Activated CD4-positive, alpha-beta T cell treated with anti-CD3 and anti-CD28 coated beads for 36 hours (primary cell): ENCODE measurements at regions not wholly inside any gene's neighbourhood (a gene's known extent, or its start where the extent isn't known, plus 50 kb on each side); places are given as distances from the start of the nearest gene placed in this dataset.

ENCODE experiments used
- ATAC-seq: fragments of 200-7000 bp; cut with Tn5 transposase; one replicate; pipeline ENCODE4 v1.10.0; 2021; ENCODE audit warnings: mild to moderate bottlenecking, moderate library complexity
- CTCF ChIA-PET: fragments of 350-600 bp; sonication (Branson Sonifier 250); formaldehyde crosslinking; loops from one replicate; lab custom pipeline; 2021; ENCODE audit warnings: antibody characterized with exemption; lab: Charles Lee
- POLR2A ChIA-PET: fragments of 350-600 bp; sonication (Branson Sonifier 250); formaldehyde crosslinking; loops from one replicate; lab custom pipeline; 2021; ENCODE audit warnings: antibody characterized with exemption, inconsistent platforms; lab: Charles Lee
- DNase-seq: peaks from one replicate; pipeline ENCODE4 v3.0.0-alpha.2; 2020
- H3K27ac Mint-ChIP-seq: one replicate; pipeline ENCODE4 v1.8.0; 2021; ENCODE audit warnings: mixed read lengths
- H3K27me3 Mint-ChIP-seq: one replicate; pipeline ENCODE4 v1.8.0; 2021; ENCODE audit warnings: mixed read lengths
- H3K36me3 Mint-ChIP-seq: one replicate; pipeline ENCODE4 v1.8.0; 2021; ENCODE audit warnings: low read depth, mixed read lengths
- H3K4me1 Mint-ChIP-seq: one replicate; pipeline ENCODE4 v1.8.0; 2021; ENCODE audit warnings: mixed read lengths
- H3K4me3 Mint-ChIP-seq: one replicate; pipeline ENCODE4 v1.8.0; 2021; ENCODE audit warnings: mild to moderate bottlenecking, moderate library complexity, mixed read lengths
- H3K9me3 Mint-ChIP-seq: one replicate; pipeline ENCODE4 v1.8.0; 2021; ENCODE audit warnings: low read depth, mixed read lengths
- intact Hi-C, 2 experiments: fragments of 100-400 bp; cut with DNase I in 1 of 2; cut with micrococcal nuclease in 1 of 2; formaldehyde crosslinking; loops; one replicate each; pipeline versions ENCODE4 v1.14.2 to v1.15.1; 2022 to 2024; cut with DNase I, micrococcal nuclease

DNA sequence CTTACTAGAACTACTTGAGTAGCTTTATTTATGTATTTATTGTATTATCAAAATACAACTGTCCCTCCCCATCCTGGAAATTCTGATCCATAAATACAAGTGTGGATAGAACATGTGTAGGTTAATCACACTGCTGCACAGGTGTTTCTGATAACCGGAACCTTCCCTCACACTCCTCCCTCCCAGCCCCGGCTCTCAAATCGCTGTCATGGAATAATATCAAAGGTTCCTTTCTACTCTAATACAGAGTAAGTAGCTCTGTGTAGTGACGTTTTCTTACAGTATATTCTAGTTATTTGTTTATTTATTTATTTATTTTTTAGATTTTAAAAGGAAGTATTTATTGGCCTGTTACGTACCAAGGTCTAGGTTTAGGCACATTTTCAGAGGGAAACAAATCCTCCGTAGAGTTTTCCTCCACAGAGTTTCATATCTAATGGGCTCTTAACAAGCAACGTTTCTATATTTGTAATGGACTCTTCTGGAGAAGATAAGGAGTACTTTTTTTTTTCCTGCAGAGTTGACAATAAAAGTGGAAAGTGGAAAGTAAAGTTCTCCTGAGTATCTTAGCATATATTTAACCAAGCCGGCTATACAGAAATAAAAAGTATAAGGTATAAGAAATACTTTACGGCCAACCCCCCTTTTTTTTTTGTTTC, 129.0 kb upstream of the CARD18 start:
- no peaks in the 10 kb centered on the region for H3K4me1 Mint-ChIP-seq
- ChIA-PET POLR2A (no interaction called here), CTCF (no interaction called here)
- intact Hi-C loops, result no loop called here
- no peak overlapping the region for H3K4me3 Mint-ChIP-seq
- no peak overlapping the region for H3K27ac Mint-ChIP-seq
- no peaks in the 10 kb centered on the region for H3K9me3 Mint-ChIP-seq
- ATAC-seq, result no peak
- H3K36me3 Mint-ChIP-seq, result no peaks in the 10 kb centered on the region
- no peak for DNase-seq
- H3K27me3 Mint-ChIP-seq, result no peaks in the 10 kb centered on the region

GRCh38 chr11:105265845-105266244, 126.3 kb upstream of the CARD18 start:
- intact Hi-C loops, result no loop called here
- Mint-ChIP-seq H3K27me3 (peaks cover 3% of the 10 kb centered on the region), H3K36me3 (no peaks in the 10 kb centered on the region), H3K9me3 (no peaks in the 10 kb centered on the region), H3K4me1 (no peaks in the 10 kb centered on the region), H3K4me3 (no peak overlapping the region), H3K27ac (no peak overlapping the region)
- DNase-seq (no peak), ATAC-seq (peak; percentile 58)
- CTCF ChIA-PET, result no interaction called here
- POLR2A ChIA-PET, result interaction anchor here (0.5 kb wide), 1 partner anchor 189 kb away, joined by 3 read pairs; no protein-coding TSS in a partner anchor

DNA sequence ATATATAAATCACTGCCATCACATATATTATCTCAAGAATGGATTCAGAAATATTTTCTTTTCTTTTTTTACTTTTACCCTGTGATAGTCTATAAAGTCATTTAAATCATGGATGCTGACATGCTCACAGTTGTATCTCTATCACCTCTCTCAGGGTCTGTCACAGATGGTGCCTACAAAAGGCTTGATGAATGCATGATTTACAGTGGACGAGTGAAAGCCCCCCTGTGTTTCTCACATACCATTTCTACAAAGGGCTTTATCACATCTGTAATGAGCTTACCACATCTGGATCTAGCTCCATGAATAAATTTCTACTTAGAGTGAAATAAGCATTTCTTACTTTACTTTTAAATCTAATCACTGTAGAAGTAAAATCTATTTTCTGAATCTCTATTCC, 121.4 kb upstream of the CARD18 start:
- no peak for ATAC-seq

GRCh38 chr11:105245781-105246315, 106.3 kb upstream of the CARD18 start:
- intact Hi-C loops, result no loop called here
- Mint-ChIP-seq H3K9me3 (no peaks in the 10 kb centered on the region), H3K4me1 (no peaks in the 10 kb centered on the region), H3K27me3 (peaks cover 5% of the 10 kb centered on the region), H3K36me3 (no peaks in the 10 kb centered on the region), H3K4me3 (no peak overlapping the region), H3K27ac (no peak overlapping the region)
- no peak for DNase-seq
- ChIA-PET CTCF (no interaction called here), POLR2A (no interaction called here)
- ATAC-seq, result no peak

More for the DNA sequence above, 121.4 kb upstream of the CARD18 start:
- DNase-seq, result no peak
- H3K9me3 Mint-ChIP-seq, result no peaks in the 10 kb centered on the region
- no peak overlapping the region for H3K4me3 Mint-ChIP-seq
- intact Hi-C loops, result no loop called here
- H3K27ac Mint-ChIP-seq, result no peak overlapping the region
- H3K36me3 Mint-ChIP-seq, result no peaks in the 10 kb centered on the region
- no peaks in the 10 kb centered on the region for H3K4me1 Mint-ChIP-seq
- peaks cover 3% of the 10 kb centered on the region for H3K27me3 Mint-ChIP-seq
- CTCF ChIA-PET, result no interaction called here
- POLR2A ChIA-PET, result no interaction called here

DNA sequence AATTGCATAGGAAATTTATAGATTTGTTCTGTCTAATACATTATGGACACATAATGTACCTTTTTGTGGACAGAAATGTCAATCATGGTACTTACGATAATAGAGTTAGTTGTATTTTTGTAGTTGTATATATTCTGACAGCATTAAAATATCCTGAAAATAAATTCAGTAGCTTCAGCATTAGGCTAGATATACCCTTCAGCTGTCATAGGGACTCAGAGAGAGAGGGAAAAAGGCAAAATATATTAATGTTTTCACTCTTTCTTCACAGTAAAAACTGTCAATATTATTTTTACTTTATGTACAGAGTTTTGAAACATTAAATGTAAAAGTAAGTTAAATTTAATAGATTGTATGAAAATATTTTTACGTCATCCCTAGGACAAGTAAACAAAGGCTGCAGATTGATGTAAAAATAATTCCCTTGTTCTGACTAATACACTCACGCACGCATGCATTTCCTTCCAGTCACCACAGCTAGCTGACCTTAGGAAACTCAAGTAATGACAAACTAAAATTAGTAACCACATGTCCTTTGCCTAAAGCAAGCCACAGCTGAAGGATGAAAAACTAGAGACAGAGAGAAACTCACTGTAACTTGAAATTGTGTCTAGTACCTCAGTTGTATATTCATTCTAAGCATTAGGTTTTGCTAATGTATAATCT, 104.7 kb upstream of the CARD18 start:
- DNase-seq (no peak), ATAC-seq (no peak)
- intact Hi-C loops, result no loop called here
- H3K36me3 Mint-ChIP-seq, result no peaks in the 10 kb centered on the region
- ChIA-PET POLR2A (no interaction called here), CTCF (interaction anchor here (0.5 to 1.0 kb wide), 2 partner anchors 16 to 1170 kb away, joined by 3 read pairs; no protein-coding TSS in a partner anchor)
- no peak overlapping the region for H3K27ac Mint-ChIP-seq
- peaks cover 5% of the 10 kb centered on the region for H3K27me3 Mint-ChIP-seq
- no peaks in the 10 kb centered on the region for H3K9me3 Mint-ChIP-seq
- H3K4me1 Mint-ChIP-seq, result no peaks in the 10 kb centered on the region
- H3K4me3 Mint-ChIP-seq, result no peak overlapping the region

GRCh38 chr11:105241136-105241535, 101.6 kb upstream of the CARD18 start:
- ChIA-PET CTCF (interaction anchor here (0.5 kb wide), 1 partner anchor 769 kb away, joined by 3 read pairs; no protein-coding TSS in a partner anchor), POLR2A (no interaction called here)
- ATAC-seq (no peak), DNase-seq (no peak)
- H3K4me1 Mint-ChIP-seq, result no peaks in the 10 kb centered on the region
- intact Hi-C loops, result no loop called here
- no peaks in the 10 kb centered on the region for H3K9me3 Mint-ChIP-seq
- no peaks in the 10 kb centered on the region for H3K36me3 Mint-ChIP-seq
- no peak overlapping the region for H3K27ac Mint-ChIP-seq
- H3K27me3 Mint-ChIP-seq, result peaks cover 4% of the 10 kb centered on the region
- H3K4me3 Mint-ChIP-seq, result no peak overlapping the region

GRCh38 chr11:105236664-105237063, 97.1 kb upstream of the CARD18 start:
- DNase-seq (no peak), ATAC-seq (no peak)
- Mint-ChIP-seq H3K27me3 (peaks cover 4% of the 10 kb centered on the region), H3K4me1 (no peaks in the 10 kb centered on the region), H3K36me3 (no peaks in the 10 kb centered on the region), H3K27ac (no peak overlapping the region), H3K9me3 (no peaks in the 10 kb centered on the region), H3K4me3 (no peak overlapping the region)
- ChIA-PET POLR2A (interaction anchor here (0.7 kb wide), 1 partner anchor 310 kb away, joined by 3 read pairs; no protein-coding TSS in a partner anchor), CTCF (no interaction called here)
- intact Hi-C loops, result no loop called here

GRCh38 chr11:105233285-105233684, 93.7 kb upstream of the CARD18 start:
- POLR2A ChIA-PET, result no interaction called here
- H3K27me3 Mint-ChIP-seq, result peaks cover 8% of the 10 kb centered on the region
- ATAC-seq (no peak), DNase-seq (no peak)
- H3K4me1 Mint-ChIP-seq, result no peaks in the 10 kb centered on the region
- H3K4me3 Mint-ChIP-seq, result no peak overlapping the region
- no peaks in the 10 kb centered on the region for H3K9me3 Mint-ChIP-seq
- CTCF ChIA-PET, result interaction anchor here (1.1 kb wide), 1 partner anchor 63 kb away, joined by 3 read pairs; no protein-coding TSS in a partner anchor
- H3K36me3 Mint-ChIP-seq, result no peaks in the 10 kb centered on the region
- H3K27ac Mint-ChIP-seq, result no peak overlapping the region
- intact Hi-C loops, result no loop called here

DNA sequence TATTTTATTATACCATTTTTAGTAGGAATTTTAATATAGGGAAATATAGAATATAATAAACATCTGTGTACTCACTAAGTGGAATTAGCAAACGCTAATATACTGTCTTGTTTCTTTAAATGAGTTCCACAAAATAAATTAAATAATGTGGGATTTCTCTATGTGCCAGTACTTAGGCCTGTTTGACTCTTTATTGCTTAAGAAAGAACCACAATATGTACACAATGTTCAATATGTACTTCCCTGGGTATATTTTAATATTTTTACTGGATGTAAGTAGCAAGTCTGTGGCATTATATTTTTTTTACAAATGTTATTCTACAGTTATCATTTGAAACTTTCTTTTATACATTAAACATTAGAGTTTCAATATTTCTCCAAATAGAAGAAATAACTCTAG, 92.5 kb upstream of the CARD18 start:
- Mint-ChIP-seq H3K9me3 (no peaks in the 10 kb centered on the region), H3K4me1 (no peaks in the 10 kb centered on the region), H3K27me3 (peaks cover 8% of the 10 kb centered on the region), H3K4me3 (no peak overlapping the region), H3K36me3 (no peaks in the 10 kb centered on the region), H3K27ac (no peak overlapping the region)
- intact Hi-C loops, result no loop called here
- CTCF ChIA-PET, result no interaction called here
- POLR2A ChIA-PET, result no interaction called here
- ATAC-seq (no peak), DNase-seq (no peak)

- Mint-ChIP-seq H3K36me3 (no peaks in the 10 kb centered on the region), H3K4me3 (no peak overlapping the region), H3K4me1 (no peaks in the 10 kb centered on the region), H3K27me3 (peaks cover 10% of the 10 kb centered on the region), H3K9me3 (no peaks in the 10 kb centered on the region), H3K27ac (no peak overlapping the region)
- ChIA-PET POLR2A (no interaction called here), CTCF (no interaction called here)
- intact Hi-C loops, result no loop called here
- DNase-seq (no peak), ATAC-seq (no peak)
Observed at GRCh38 chr11:105230586-105230985, 91.0 kb upstream of the CARD18 start.

DNA sequence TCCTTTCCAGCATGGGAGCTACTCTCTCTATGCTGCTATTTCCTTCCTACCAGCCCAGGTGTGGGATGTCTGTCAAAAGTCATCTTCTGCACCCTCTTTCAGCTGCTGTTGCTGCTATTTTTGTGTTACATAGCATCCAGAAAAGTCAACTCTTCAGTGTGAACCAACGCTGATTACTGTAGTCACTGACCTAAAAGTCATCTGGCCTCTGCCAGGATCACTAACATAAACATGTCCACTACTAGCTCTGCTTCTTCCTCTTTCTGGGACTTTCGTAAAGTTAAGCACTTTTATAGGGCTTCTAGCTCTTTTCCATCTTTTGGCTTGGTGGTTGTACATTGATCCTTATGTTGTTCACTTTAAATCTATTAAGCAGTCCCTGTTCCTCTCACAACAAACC, 90.2 kb upstream of the CARD18 start:
- H3K4me3 Mint-ChIP-seq, result no peak overlapping the region
- H3K27me3 Mint-ChIP-seq, result peaks cover 15% of the 10 kb centered on the region
- H3K4me1 Mint-ChIP-seq, result no peaks in the 10 kb centered on the region
- H3K36me3 Mint-ChIP-seq, result no peaks in the 10 kb centered on the region
- no peak for ATAC-seq
- ChIA-PET POLR2A (no interaction called here), CTCF (no interaction called here)
- intact Hi-C loops, result no loop called here
- H3K9me3 Mint-ChIP-seq, result no peaks in the 10 kb centered on the region
- H3K27ac Mint-ChIP-seq, result no peak overlapping the region
- no peak for DNase-seq

DNA sequence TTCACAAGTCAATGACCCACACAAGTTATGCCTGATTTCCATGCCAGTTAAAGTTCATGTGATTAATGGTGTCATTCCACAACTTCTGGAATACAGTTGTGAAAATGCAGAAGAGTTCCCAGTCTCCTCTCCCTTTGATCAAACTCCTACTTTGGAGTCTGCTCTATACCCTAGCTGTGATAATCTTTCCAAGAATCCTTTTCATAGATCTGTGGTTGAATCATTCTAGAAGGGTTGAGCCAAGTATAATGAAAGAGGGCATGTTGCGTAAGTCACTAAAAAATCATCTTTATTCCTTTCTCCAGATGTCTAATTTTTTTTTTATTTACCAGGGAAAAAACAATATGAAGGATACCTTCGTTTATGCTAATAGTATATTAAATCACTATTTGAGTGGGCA, 89.7 kb upstream of the CARD18 start:
- ChIA-PET CTCF (interaction anchor here (0.6 to 1.4 kb wide), 2 partner anchors 15 to 265 kb away, joined by 3 to 6 read pairs; no protein-coding TSS in a partner anchor), POLR2A (no interaction called here)
- peaks cover 15% of the 10 kb centered on the region for H3K27me3 Mint-ChIP-seq
- H3K27ac Mint-ChIP-seq, result no peak overlapping the region
- H3K4me3 Mint-ChIP-seq, result no peak overlapping the region
- H3K4me1 Mint-ChIP-seq, result no peaks in the 10 kb centered on the region
- H3K9me3 Mint-ChIP-seq, result no peaks in the 10 kb centered on the region
- no peak for DNase-seq
- intact Hi-C loops, result no loop called here
- H3K36me3 Mint-ChIP-seq, result no peaks in the 10 kb centered on the region
- no peak for ATAC-seq
